ENCODE measurements at regions not wholly inside any gene's neighbourhood (a gene's known extent, or its start where the extent isn't known, plus 50 kb on each side); places are given as distances from the start of the nearest gene placed in this dataset.

DNA sequence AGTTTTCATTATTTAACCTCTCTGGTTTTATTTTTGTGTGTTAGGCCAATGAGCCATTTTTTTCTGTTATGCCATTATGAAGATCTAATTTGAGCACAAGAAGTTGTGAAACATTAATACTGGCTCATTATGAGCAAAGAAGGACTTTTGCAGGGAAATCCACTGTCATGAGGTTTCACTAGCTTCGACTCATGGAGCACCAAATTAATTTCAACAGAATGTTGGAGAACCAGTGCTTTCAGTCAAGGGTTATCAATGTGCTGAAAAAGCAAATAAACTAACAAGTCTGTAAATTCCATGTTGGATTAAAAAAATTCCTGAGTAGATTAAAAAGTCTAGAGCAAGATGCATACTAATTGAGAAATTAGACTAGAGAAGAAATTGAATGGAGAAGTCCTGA, 594.2 kb upstream of the FZD8 start:
- POLR2A ChIA-PET (ENCODE audit: unreplicated experiment): no interaction called here
- TF ChIP-seq, protein P1, sequence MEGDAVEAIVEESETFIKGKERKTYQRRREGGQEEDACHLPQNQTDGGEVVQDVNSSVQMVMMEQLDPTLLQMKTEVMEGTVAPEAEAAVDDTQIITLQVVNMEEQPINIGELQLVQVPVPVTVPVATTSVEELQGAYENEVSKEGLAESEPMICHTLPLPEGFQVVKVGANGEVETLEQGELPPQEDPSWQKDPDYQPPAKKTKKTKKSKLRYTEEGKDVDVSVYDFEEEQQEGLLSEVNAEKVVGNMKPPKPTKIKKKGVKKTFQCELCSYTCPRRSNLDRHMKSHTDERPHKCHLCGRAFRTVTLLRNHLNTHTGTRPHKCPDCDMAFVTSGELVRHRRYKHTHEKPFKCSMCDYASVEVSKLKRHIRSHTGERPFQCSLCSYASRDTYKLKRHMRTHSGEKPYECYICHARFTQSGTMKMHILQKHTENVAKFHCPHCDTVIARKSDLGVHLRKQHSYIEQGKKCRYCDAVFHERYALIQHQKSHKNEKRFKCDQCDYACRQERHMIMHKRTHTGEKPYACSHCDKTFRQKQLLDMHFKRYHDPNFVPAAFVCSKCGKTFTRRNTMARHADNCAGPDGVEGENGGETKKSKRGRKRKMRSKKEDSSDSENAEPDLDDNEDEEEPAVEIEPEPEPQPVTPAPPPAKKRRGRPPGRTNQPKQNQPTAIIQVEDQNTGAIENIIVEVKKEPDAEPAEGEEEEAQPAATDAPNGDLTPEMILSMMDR (conservative IDR thresholded peaks at IDR 0.05): no peak
- TF ChIP-seq EZH2 (IDR thresholded peaks at IDR 0.05; ENCODE audit: low read depth): no peak
- H3K9me2 ChIP-seq (ENCODE audit: insufficient read depth): no peaks in the 10 kb centered on the region

DNA sequence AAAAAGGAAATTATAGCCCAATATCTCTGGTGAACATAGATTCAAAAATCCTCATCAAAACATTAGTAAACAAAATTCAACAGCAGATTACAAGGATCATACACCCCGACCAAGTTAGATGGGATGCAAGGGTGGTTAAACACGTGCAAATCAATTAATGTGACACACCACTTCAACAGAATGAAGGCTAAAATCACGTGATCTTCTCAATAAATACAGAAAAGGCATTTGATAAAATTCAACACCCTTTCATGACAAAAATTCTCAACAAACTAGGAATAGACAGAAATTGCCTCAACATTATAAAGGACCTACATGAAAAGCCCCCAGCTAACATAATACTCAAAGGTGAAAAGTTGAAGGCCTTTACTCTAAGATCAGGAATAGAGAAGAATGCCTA, 590.8 kb upstream of the FZD8 start:
- Histone ChIP-seq H4K20me1 (ENCODE audit: insufficient read depth) (no peaks in the 10 kb centered on the region), H3K9me3 (ENCODE audit: insufficient read depth, low read depth) (no peaks in the 10 kb centered on the region), H3K4me2 (no peak overlapping the region), H2AFZ (no peak overlapping the region), H3K79me2 (ENCODE audit: low read depth) (no peaks in the 10 kb centered on the region), H3K27me3 (ENCODE audit: insufficient read depth, low read depth) (no peaks in the 10 kb centered on the region), H3K36me3 (ENCODE audit: low read depth) (no peaks in the 10 kb centered on the region), H3K4me3 (no peak overlapping the region), H3K4me1 (replicated peaks; ENCODE audit: insufficient read depth) (no peaks in the 10 kb centered on the region), H3K27ac (no peak overlapping the region), H3F3A (ENCODE audit: insufficient read depth, low read depth) (no peaks in the 10 kb centered on the region), H3K9me2 (ENCODE audit: insufficient read depth) (no peaks in the 10 kb centered on the region)
- DNase-seq: no peak
- intact Hi-C loops (cut with micrococcal nuclease; ENCODE audit: unreplicated experiment): no loop called here
- POLR2A ChIA-PET (ENCODE audit: unreplicated experiment): no interaction called here
- CTCF ChIA-PET: no interaction called here
- BruUV-seq (replicated peaks): no TSS peak
- TF ChIP-seq EZH2 (IDR thresholded peaks at IDR 0.05; ENCODE audit: low read depth): no peak

More for the DNA sequence above, 594.2 kb upstream of the FZD8 start:
- Histone ChIP-seq H3F3A (ENCODE audit: insufficient read depth, low read depth) (no peaks in the 10 kb centered on the region), H3K9me3 (ENCODE audit: insufficient read depth, low read depth) (no peaks in the 10 kb centered on the region), H3K36me3 (ENCODE audit: low read depth) (no peaks in the 10 kb centered on the region), H3K27ac (no peak overlapping the region), H3K79me2 (ENCODE audit: low read depth) (no peaks in the 10 kb centered on the region), H3K4me2 (no peak overlapping the region), H4K20me1 (ENCODE audit: insufficient read depth) (no peaks in the 10 kb centered on the region), H3K27me3 (ENCODE audit: insufficient read depth, low read depth) (no peaks in the 10 kb centered on the region), H3K4me1 (replicated peaks; ENCODE audit: insufficient read depth) (no peaks in the 10 kb centered on the region), H3K4me3 (no peak overlapping the region), H2AFZ (no peak overlapping the region)
- intact Hi-C loops (cut with micrococcal nuclease; ENCODE audit: unreplicated experiment): no loop called here
- DNase-seq: no peak
- no TSS peak for BruUV-seq (replicated peaks)
- CTCF ChIA-PET: no interaction called here

DNA sequence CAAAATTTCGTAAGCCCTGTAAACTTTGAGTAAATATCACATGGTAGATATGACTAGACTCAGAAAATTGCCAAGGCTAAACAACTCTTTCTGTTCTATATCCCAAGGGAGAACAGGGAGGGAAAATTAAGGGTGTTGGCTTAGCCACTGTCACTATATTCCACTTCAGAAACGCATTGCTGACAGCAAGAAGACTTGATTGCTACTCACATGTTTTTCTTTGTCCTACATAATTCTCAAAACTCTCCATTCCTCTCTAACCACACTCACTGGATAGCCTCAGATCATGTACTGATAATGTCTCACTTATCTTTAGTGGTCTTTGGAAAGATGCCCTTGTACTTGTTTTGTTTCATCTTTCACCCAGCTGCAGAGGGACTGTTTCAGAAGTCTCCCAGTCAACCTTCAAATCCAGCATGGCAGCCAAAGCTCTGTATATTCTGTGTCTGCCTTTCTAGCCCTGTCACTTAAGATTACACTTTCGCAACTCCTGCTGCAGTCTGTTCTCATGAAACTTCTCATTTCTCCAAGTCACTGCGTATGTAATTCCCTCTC, 582.4 kb upstream of the FZD8 start:
- no peaks in the 10 kb centered on the region for H3K27me3 ChIP-seq (ENCODE audit: insufficient read depth, low read depth)
- no peaks in the 10 kb centered on the region for H3F3A ChIP-seq (ENCODE audit: insufficient read depth, low read depth)
- ChIA-PET POLR2A (ENCODE audit: unreplicated experiment) (no interaction called here), CTCF (no interaction called here)
- DNase-seq: no peak
- no peaks in the 10 kb centered on the region for H4K20me1 ChIP-seq (ENCODE audit: insufficient read depth)
- intact Hi-C loops (cut with micrococcal nuclease; ENCODE audit: unreplicated experiment): no loop called here
- no peaks in the 10 kb centered on the region for H3K36me3 ChIP-seq (ENCODE audit: low read depth)
- H3K4me3 ChIP-seq: no peak overlapping the region
- no peaks in the 10 kb centered on the region for H3K9me2 ChIP-seq (ENCODE audit: insufficient read depth)
- no peaks in the 10 kb centered on the region for H3K9me3 ChIP-seq (ENCODE audit: insufficient read depth, low read depth)
- H3K27ac ChIP-seq: no peak overlapping the region
- H2AFZ ChIP-seq: no peak overlapping the region
- BruUV-seq (replicated peaks): no TSS peak
- H3K79me2 ChIP-seq (ENCODE audit: low read depth): no peaks in the 10 kb centered on the region
- no peak for TF ChIP-seq EZH2 (IDR thresholded peaks at IDR 0.05; ENCODE audit: low read depth)
- TF ChIP-seq, protein P1 (conservative IDR thresholded peaks at IDR 0.05): no peak
- no peak overlapping the region for H3K4me2 ChIP-seq
- H3K4me1 ChIP-seq (replicated peaks; ENCODE audit: insufficient read depth): no peaks in the 10 kb centered on the region

DNA sequence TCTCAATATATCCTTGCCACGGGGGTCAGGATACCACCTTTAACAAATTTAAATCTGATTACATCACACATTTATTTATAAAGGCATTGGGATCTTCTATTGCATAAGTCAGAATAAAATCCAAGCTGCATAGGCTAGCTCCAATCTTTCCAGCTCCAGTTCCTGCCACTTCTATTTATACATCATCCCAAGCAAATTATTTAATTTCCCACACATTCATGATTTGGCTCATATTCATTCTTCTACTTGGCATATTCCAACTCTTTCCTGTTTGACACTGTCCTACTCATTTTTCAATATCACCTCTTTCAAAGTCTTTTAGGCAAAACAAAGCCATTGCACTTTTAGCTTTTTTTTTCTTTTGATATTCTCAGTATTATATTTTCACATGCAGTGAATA, 579.0 kb upstream of the FZD8 start:
- Histone ChIP-seq H3K27me3 (ENCODE audit: insufficient read depth, low read depth) (no peaks in the 10 kb centered on the region), H3K9me3 (ENCODE audit: insufficient read depth, low read depth) (no peaks in the 10 kb centered on the region), H3K27ac (no peak overlapping the region), H3K79me2 (ENCODE audit: low read depth) (no peaks in the 10 kb centered on the region), H3K4me3 (no peak overlapping the region), H2AFZ (no peak overlapping the region), H3K36me3 (ENCODE audit: low read depth) (no peaks in the 10 kb centered on the region), H3K4me1 (replicated peaks; ENCODE audit: insufficient read depth) (no peaks in the 10 kb centered on the region), H3K4me2 (no peak overlapping the region), H3F3A (ENCODE audit: insufficient read depth, low read depth) (no peaks in the 10 kb centered on the region), H4K20me1 (ENCODE audit: insufficient read depth) (no peaks in the 10 kb centered on the region), H3K9me2 (ENCODE audit: insufficient read depth) (no peaks in the 10 kb centered on the region)
- POLR2A ChIA-PET (ENCODE audit: unreplicated experiment): no interaction called here
- BruUV-seq (replicated peaks): no TSS peak
- intact Hi-C loops (cut with micrococcal nuclease; ENCODE audit: unreplicated experiment): no loop called here
- TF ChIP-seq, protein P1 (conservative IDR thresholded peaks at IDR 0.05): no peak
- no peak for TF ChIP-seq EZH2 (IDR thresholded peaks at IDR 0.05; ENCODE audit: low read depth)
- no peak for DNase-seq
- CTCF ChIA-PET: no interaction called here
